IMR-90 (cell line): ENCODE measurements at regions not wholly inside any gene's neighbourhood (a gene's known extent, or its start where the extent isn't known, plus 50 kb on each side); places are given as distances from the start of the nearest gene placed in this dataset.
"Not testable (repeated sequence)": the region's sequence is repeated elsewhere in the genome, so short reads cannot be mapped to it uniquely, and the experiment has no call there.

Source experiments
- ATAC-seq: fragments of 200-7000 bp; cut with Tn5 transposase; 2 replicates; pipeline ENCODE4 v1.9.1; 2020; ENCODE audit warnings: low read depth, mild to moderate bottlenecking, moderate library complexity
- BruUV-seq: library from RNA; stranded (reverse); fragments of 400-500 nt; replicated peaks from 2 replicates; lab custom pipeline; 2021; lab: Mats Ljungman, UMichigan
- CTCF ChIA-PET: fragments of 300-600 bp; formaldehyde crosslinking; extraction: SDS; loops from one replicate; lab custom pipeline; 2021; ENCODE audit warnings: antibody characterized with exemption; lab: Yijun Ruan, JAX
- POLR2A ChIA-PET: fragments of 300-600 bp; sonication (Branson Sonifier 250); formaldehyde crosslinking; loops from one replicate; lab custom pipeline; 2022; ENCODE audit warnings: antibody characterized with exemption; ENCODE audit not compliant: unreplicated experiment; lab: Charles Lee
- DNase-seq: peaks from one replicate; pipeline ENCODE4 v3.0.0; 2013
- H2AFZ ChIP-seq: replicated peaks from 2 replicates; pipeline ENCODE3; 2013; ENCODE audit warnings: low read length, mild to moderate bottlenecking; ENCODE audit not compliant: poor library complexity
- H2AK5ac ChIP-seq: 2 replicates; pipeline ENCODE4 v1.6.1; 2013; ENCODE audit warnings: low read depth, low read length, inconsistent platforms
- H2AK9ac ChIP-seq: replicated peaks from 2 replicates; pipeline ENCODE3; 2013; ENCODE audit warnings: mild to moderate bottlenecking, low read depth, low read length, moderate library complexity; ENCODE audit not compliant: poor library complexity
- H2BK120ac ChIP-seq: 2 replicates; pipeline ENCODE4 v1.6.1; 2013; ENCODE audit warnings: low read depth, low read length, inconsistent platforms
- H2BK15ac ChIP-seq: 3 replicates; pipeline ENCODE4 v1.6.1; 2013; ENCODE audit warnings: low read depth, low read length, inconsistent platforms
- H2BK20ac ChIP-seq: 2 replicates; pipeline ENCODE4 v1.6.1; 2013; ENCODE audit warnings: low read depth, mild to moderate bottlenecking, inconsistent platforms, low read length, moderate library complexity
- H2BK5ac ChIP-seq: 2 replicates; pipeline ENCODE4 v1.6.1; 2013; ENCODE audit warnings: mild to moderate bottlenecking, low read depth, low read length, inconsistent platforms; ENCODE audit not compliant: poor library complexity, severe bottlenecking
- H3K14ac ChIP-seq: replicated peaks from 2 replicates; pipeline ENCODE4 v1.6.1; 2013; ENCODE audit warnings: low read depth, low read length, inconsistent platforms
- H3K18ac ChIP-seq: 2 replicates; pipeline ENCODE4 v1.6.1; 2013; ENCODE audit warnings: low read depth, low read length, control low read depth
- H3K23ac ChIP-seq: 2 replicates; pipeline ENCODE4 v1.6.1; 2013; ENCODE audit warnings: low read depth, low read length, inconsistent platforms
- H3K27ac ChIP-seq: 2 replicates; pipeline ENCODE4 v1.5.1; 2013; ENCODE audit warnings: mild to moderate bottlenecking, control low read depth, low read length; ENCODE audit not compliant: insufficient read depth
- H3K27me3 ChIP-seq: 2 replicates; pipeline ENCODE4 v1.6.1; 2013; ENCODE audit warnings: low read length; ENCODE audit not compliant: control insufficient read depth, insufficient read depth
- H3K36me3 ChIP-seq: 2 replicates; pipeline ENCODE4 v1.6.1; 2013; ENCODE audit warnings: low read length, mixed read lengths; ENCODE audit not compliant: control insufficient read depth, insufficient read depth
- H3K4ac ChIP-seq: 2 replicates; pipeline ENCODE4 v1.6.1; 2013; ENCODE audit warnings: low read depth, low read length, inconsistent platforms
- H3K4me1 ChIP-seq: 2 replicates; pipeline ENCODE4 v1.6.1; 2013; ENCODE audit warnings: low read length, mixed read lengths; ENCODE audit not compliant: control insufficient read depth, insufficient read depth
- H3K4me2 ChIP-seq: 2 replicates; pipeline ENCODE4 v1.6.1; 2013; ENCODE audit warnings: low read depth, mild to moderate bottlenecking, control low read depth, low read length, moderate library complexity
- H3K4me3 ChIP-seq: 2 replicates; pipeline ENCODE4 v1.5.1; 2013; ENCODE audit warnings: low read depth, mild to moderate bottlenecking, control low read depth, low read length, moderate library complexity; ENCODE audit not compliant: insufficient read depth
- H3K56ac ChIP-seq: 2 replicates; pipeline ENCODE4 v1.6.1; 2013; ENCODE audit warnings: low read length, inconsistent platforms; ENCODE audit not compliant: insufficient read depth; ENCODE audit errors: extremely low read depth
- H3K79me1 ChIP-seq, 2 experiments: 2 replicates each; pipeline ENCODE4 v1.6.1; 2013; ENCODE audit warnings: low read length in 2 of 2, inconsistent platforms in 1 of 2, low read depth in 1 of 2
- H3K9ac ChIP-seq: 2 replicates; pipeline ENCODE4 v1.6.1; 2013; ENCODE audit warnings: low read depth, low read length, control low read depth
- H3K9me1 ChIP-seq: 2 replicates; pipeline ENCODE4 v1.6.1; 2013; ENCODE audit warnings: low read length, inconsistent platforms; ENCODE audit not compliant: insufficient read depth
- H3K9me3 ChIP-seq: 2 replicates; pipeline ENCODE4 v1.6.1; 2013; ENCODE audit warnings: low read length; ENCODE audit not compliant: control insufficient read depth, insufficient read depth
- H4K20me1 ChIP-seq: 2 replicates; pipeline ENCODE4 v1.6.1; 2013; ENCODE audit warnings: low read length, inconsistent platforms; ENCODE audit not compliant: insufficient read depth
- H4K5ac ChIP-seq: 2 replicates; pipeline ENCODE4 v1.6.1; 2013; ENCODE audit warnings: mild to moderate bottlenecking, low read depth, low read length, control low read depth
- H4K8ac ChIP-seq, 2 experiments: 2 replicates each; pipeline ENCODE4 v1.6.1; 2013; ENCODE audit warnings: low read depth in 2 of 2, low read length in 2 of 2, control low read depth in 1 of 2, inconsistent platforms in 1 of 2
- H4K91ac ChIP-seq: 2 replicates; pipeline ENCODE4 v1.6.1; 2013; ENCODE audit warnings: low read depth, low read length, inconsistent platforms; ENCODE audit not compliant: insufficient read depth
- WGBS, 2 experiments: methylation state at CpG; one replicate each; pipeline versions ENCODE4 v1.1.5 to v1.1.7; 2013; ENCODE audit warnings: missing lambda C conversion rate in 2 of 2; ENCODE audit not compliant: insufficient read length in 1 of 2; ENCODE audit errors: extremely low coverage in 2 of 2; 5-methylcytosine and 5-hydroxymethylcytosine counted together
- dilution Hi-C: fragments of 300-500 bp; cut with HindIII; formaldehyde crosslinking; loops from one replicate; pipeline ENCODE4 v1.14.3; 2018; ENCODE audit warnings: low sequenced_read_pairs; ENCODE audit not compliant: unreplicated experiment
- in situ Hi-C: fragments of 300-500 bp; cut with MboI; formaldehyde crosslinking; loops from 3 replicates; pipeline ENCODE4 v1.14.3; 2019; ENCODE audit warnings: low sequenced_read_pairs, inconsistent platforms, mixed read lengths
- intact Hi-C: fragments of 100-400 bp; cut with micrococcal nuclease; formaldehyde crosslinking; loops from 2 replicates; pipeline ENCODE4 v1.10.0; 2022

- not testable (repeated sequence) for H3K79me1 ChIP-seq
Observed at GRCh38 chr11:25501426-25501825, 830.5 kb upstream of the ANO3 start.

More at GRCh38 chr11:25501426-25501825, 830.5 kb upstream of the ANO3 start:
- CTCF ChIA-PET, H2BK15ac ChIP-seq, H3K18ac ChIP-seq, H4K20me1 ChIP-seq, H2AK5ac ChIP-seq, dilution Hi-C loops, POLR2A ChIA-PET, H3K9me3 ChIP-seq, H2BK5ac ChIP-seq, H2BK20ac ChIP-seq, ATAC-seq, H3K36me3 ChIP-seq, H3K9me1 ChIP-seq, in situ Hi-C loops, BruUV-seq, H2BK120ac ChIP-seq, H2AK9ac ChIP-seq, H3K27ac ChIP-seq, DNase-seq, H3K4ac ChIP-seq, H3K14ac ChIP-seq, H4K8ac ChIP-seq, H3K4me1 ChIP-seq, H4K91ac ChIP-seq, H3K4me3 ChIP-seq, H2AFZ ChIP-seq, H3K4me2 ChIP-seq, H3K27me3 ChIP-seq, H4K5ac ChIP-seq, H3K56ac ChIP-seq, H3K9ac ChIP-seq, H3K23ac ChIP-seq: not testable (repeated sequence)
- 67% methylated on average over 1 of the region's 7 CpGs; no CpG with 5 or more reads in 1 of the 2 experiments for WGBS, 2 experiments
- intact Hi-C loops, result loop anchor here (10.0 kb wide), 1 partner anchor 213 kb away; no protein-coding TSS in a partner anchor
